Lower leg skin (tissue), 4 donors: ENCODE measurements at regions not wholly inside any gene's neighbourhood (a gene's known extent, or its start where the extent isn't known, plus 50 kb on each side); places are given as distances from the start of the nearest gene placed in this dataset.

Experiments
- DNase-seq, 2 donors: peaks; one replicate each; pipeline ENCODE4 v3.0.0-alpha.2; 2019; ENCODE audit warnings: low spot score in 2 of 2
- H3K4me3 ChIP-seq: fragments of 200-600 bp; sonication (generic); 2 replicates; pipeline ENCODE4 v1.5.1; 2017; ENCODE audit warnings: mild to moderate bottlenecking, low read depth; ENCODE audit not compliant: poor library complexity, severe bottlenecking
- CTCF ChIP-seq, 3 donors: fragments of 450-650 bp; IDR thresholded peaks; one replicate each; pipeline ENCODE4 v1.5.1; 2016; ENCODE audit warnings: antibody characterized with exemption in 3 of 3, mild to moderate bottlenecking in 3 of 3, moderate library complexity in 2 of 3
- POLR2A ChIP-seq, 2 donors: fragments of 450-650 bp; IDR thresholded peaks; one replicate each; pipeline ENCODE4 v1.6.1; 2016 to 2017; ENCODE audit warnings: antibody characterized with exemption in 2 of 2, mild to moderate bottlenecking in 1 of 2, moderate library complexity in 1 of 2
- WGBS, 2 donors: methylation state at CpG; one replicate each; pipeline ENCODE4 v1.1.5; 2018; 5-methylcytosine and 5-hydroxymethylcytosine counted together
- intact Hi-C: fragments of 100-400 bp; cut with DNase I; formaldehyde crosslinking; loops from one replicate; pipeline ENCODE4 v1.15.0; 2023; ENCODE audit warnings: low total_unique reads

GRCh38 chr2:59684116-59684770 lies 869.2 kb downstream of the BCL11A start:
- intact Hi-C loops, result no loop called here
- no peak for DNase-seq
- WGBS, 2 donors, result 57% methylated on average over 4 of the region's 4 CpGs
- no peak for TF ChIP-seq CTCF (IDR thresholded peaks at IDR 0.05)
- no peak for TF ChIP-seq POLR2A (IDR thresholded peaks at IDR 0.05)
- no peak overlapping the region for H3K4me3 ChIP-seq

GRCh38 chr2:59680863-59681262 lies 872.6 kb downstream of the BCL11A start:
- no peak for TF ChIP-seq POLR2A (IDR thresholded peaks at IDR 0.05)
- TF ChIP-seq CTCF (IDR thresholded peaks at IDR 0.05), result no peak
- intact Hi-C loops, result no loop called here
- 92 to 96% methylated on average over 1 of the region's 1 CpG for WGBS, 2 donors
- no peak overlapping the region for H3K4me3 ChIP-seq
- DNase-seq, result no peak

- 73 to 76% methylated on average over 2 of the region's 2 CpGs for WGBS, 2 donors
- no peak for TF ChIP-seq CTCF (IDR thresholded peaks at IDR 0.05)
- no peak for TF ChIP-seq POLR2A (IDR thresholded peaks at IDR 0.05)
Measured at GRCh38 chr2:59677158-59677557, 876.3 kb downstream of the BCL11A start.

GRCh38 chr2:59674100-59674499 lies 879.4 kb downstream of the BCL11A start:
- TF ChIP-seq CTCF (IDR thresholded peaks at IDR 0.05), result no peak
- TF ChIP-seq POLR2A (IDR thresholded peaks at IDR 0.05), result no peak
- 88 to 95% methylated on average over 1 of the region's 1 CpG for WGBS, 2 donors
- DNase-seq, result no peak
- intact Hi-C loops, result no loop called here
- H3K4me3 ChIP-seq, result no peak overlapping the region

More at GRCh38 chr2:59677158-59677557, 876.3 kb downstream of the BCL11A start:
- intact Hi-C loops, result no loop called here
- no peak for DNase-seq
- no peak overlapping the region for H3K4me3 ChIP-seq

- no peak overlapping the region for H3K4me3 ChIP-seq
- TF ChIP-seq CTCF (IDR thresholded peaks at IDR 0.05) (no peak), POLR2A (IDR thresholded peaks at IDR 0.05) (no peak)
- 78 to 82% methylated on average over 10 of the region's 10 CpGs for WGBS, 2 donors
- DNase-seq, result no peak
- intact Hi-C loops, result no loop called here
Measured at GRCh38 chr2:59665021-59665420, 888.4 kb downstream of the BCL11A start.
